GM21528 (cell line): ENCODE measurements at regions not wholly inside any gene's neighbourhood (a gene's known extent, or its start where the extent isn't known, plus 50 kb on each side); places are given as distances from the start of the nearest gene placed in this dataset.

ENCODE experiments used
- ATAC-seq: cut with Tn5 transposase; IDR thresholded peaks from one replicate; pipeline ENCODE4 v1.9.1; 2021; ENCODE audit warnings: mild to moderate bottlenecking, moderate library complexity; ENCODE audit not compliant: unreplicated experiment, low FRiP score

GRCh38 chr7:32275216-32276009 lies 205.2 kb upstream of the PDE1C start:
- peak; percentile 64 for ATAC-seq

- no peak for ATAC-seq
Measured at GRCh38 chr7:32273297-32273696, 203.1 kb upstream of the PDE1C start.

GRCh38 chr7:32266932-32267475 lies 196.8 kb upstream of the PDE1C start:
- no peak for ATAC-seq

- no peak for ATAC-seq
Measured at GRCh38 chr7:32264702-32265284, 194.6 kb upstream of the PDE1C start.

GRCh38 chr7:32263611-32264010 lies 193.4 kb upstream of the PDE1C start:
- ATAC-seq = no peak

- ATAC-seq = no peak
Measured at GRCh38 chr7:32262315-32262714, 192.1 kb upstream of the PDE1C start.

- ATAC-seq = peak; percentile 87
Measured at GRCh38 chr7:32259931-32260596, 189.9 kb upstream of the PDE1C start.

- no peak for ATAC-seq
Measured at GRCh38 chr7:32258265-32258664, 188.1 kb upstream of the PDE1C start.

- ATAC-seq = no peak
Measured at GRCh38 chr7:32257621-32258020, 187.4 kb upstream of the PDE1C start.

- ATAC-seq = no peak
Measured at GRCh38 chr7:32256811-32257210, 186.6 kb upstream of the PDE1C start.

GRCh38 chr7:32256376-32256775 lies 186.2 kb upstream of the PDE1C start:
- no peak for ATAC-seq

GRCh38 chr7:32255036-32255435 lies 184.8 kb upstream of the PDE1C start:
- peak; percentile 44 for ATAC-seq

- ATAC-seq = no peak
Measured at GRCh38 chr7:32253299-32253698, 183.1 kb upstream of the PDE1C start.

GRCh38 chr7:32251659-32252058 lies 181.5 kb upstream of the PDE1C start:
- ATAC-seq = no peak

GRCh38 chr7:32250471-32251260 lies 180.5 kb upstream of the PDE1C start:
- ATAC-seq = no peak

GRCh38 chr7:32250003-32250402 lies 179.8 kb upstream of the PDE1C start:
- ATAC-seq = no peak

GRCh38 chr7:32248522-32248921 lies 178.3 kb upstream of the PDE1C start:
- no peak for ATAC-seq

GRCh38 chr7:32244806-32245345 lies 174.7 kb upstream of the PDE1C start:
- no peak for ATAC-seq

- no peak for ATAC-seq
Measured at GRCh38 chr7:32243687-32244290, 173.6 kb upstream of the PDE1C start.

GRCh38 chr7:32242436-32242835 lies 172.2 kb upstream of the PDE1C start:
- no peak for ATAC-seq
